ENCODE measurements at regions not wholly inside any gene's neighbourhood (a gene's known extent, or its start where the extent isn't known, plus 50 kb on each side); places are given as distances from the start of the nearest gene placed in this dataset.
"Not testable (repeated sequence)": the region's sequence is repeated elsewhere in the genome, so short reads cannot be mapped to it uniquely, and the experiment has no call there.

GRCh38 chr9:105116052-105116868 is 128.2 kb upstream of the SLC44A1 start:
- no peak for DNase-seq

GRCh38 chr9:105117234-105117633 is 127.2 kb upstream of the SLC44A1 start:
- no peak for DNase-seq

- no peak for DNase-seq
Observed at GRCh38 chr9:105118636-105119035, 125.8 kb upstream of the SLC44A1 start.

GRCh38 chr9:105119156-105119555 is 125.3 kb upstream of the SLC44A1 start:
- DNase-seq: no peak

GRCh38 chr9:105121861-105122430 is 122.5 kb upstream of the SLC44A1 start:
- no peak for DNase-seq

GRCh38 chr9:105124598-105124997 is 119.9 kb upstream of the SLC44A1 start:
- not testable (repeated sequence) for DNase-seq

- no peak for DNase-seq
Observed at GRCh38 chr9:105126226-105126625, 118.2 kb upstream of the SLC44A1 start.

- no peak for DNase-seq
Observed at GRCh38 chr9:105127863-105128220, 116.6 kb upstream of the SLC44A1 start.

GRCh38 chr9:105128908-105129600 is 115.4 kb upstream of the SLC44A1 start:
- DNase-seq: no peak

GRCh38 chr9:105129731-105130130 is 114.7 kb upstream of the SLC44A1 start:
- no peak for DNase-seq

GRCh38 chr9:105131981-105132380 is 112.5 kb upstream of the SLC44A1 start:
- no peak for DNase-seq

- peak; percentile 78 for DNase-seq
Observed at GRCh38 chr9:105132606-105133005, 111.8 kb upstream of the SLC44A1 start.

- no peak for DNase-seq
Observed at GRCh38 chr9:105138306-105138801, 106.1 kb upstream of the SLC44A1 start.

- DNase-seq: no peak
Observed at GRCh38 chr9:105141146-105141975, 103.1 kb upstream of the SLC44A1 start.

- no peak for DNase-seq
Observed at GRCh38 chr9:105141976-105142250, 102.5 kb upstream of the SLC44A1 start.

- no peak for DNase-seq
Observed at GRCh38 chr9:105142406-105143135, 101.9 kb upstream of the SLC44A1 start.

GRCh38 chr9:105143136-105143430 is 101.4 kb upstream of the SLC44A1 start:
- DNase-seq: no peak

GRCh38 chr9:105144076-105144475 is 100.4 kb upstream of the SLC44A1 start:
- DNase-seq: no peak

GRCh38 chr9:105144841-105145240 is 99.6 kb upstream of the SLC44A1 start:
- DNase-seq: no peak

GRCh38 chr9:105146677-105147076 is 97.8 kb upstream of the SLC44A1 start:
- DNase-seq: no peak

GRCh38 chr9:105147110-105147871 is 97.2 kb upstream of the SLC44A1 start:
- no peak for DNase-seq
